ENCODE measurements at regions not wholly inside any gene's neighbourhood (a gene's known extent, or its start where the extent isn't known, plus 50 kb on each side); places are given as distances from the start of the nearest gene placed in this dataset.

DNA sequence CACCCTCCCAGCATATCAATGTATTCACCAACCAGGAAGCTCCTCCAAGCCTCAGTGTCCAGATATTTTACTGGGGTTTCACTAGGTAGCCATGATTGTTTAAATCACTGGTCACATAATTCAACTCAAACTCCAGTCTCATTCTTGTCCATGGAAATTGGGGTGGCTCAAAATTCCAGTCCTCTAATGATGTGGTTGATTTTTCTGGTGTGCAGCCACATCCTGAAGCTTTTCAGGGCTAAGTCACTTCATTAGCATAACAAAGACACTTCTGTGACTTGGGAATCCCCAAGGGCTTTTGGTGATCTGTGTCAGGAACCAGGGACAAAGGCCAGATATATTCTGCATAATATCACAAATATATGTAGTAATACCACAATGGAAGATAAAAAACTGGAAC, 786.9 kb upstream of the IGFBP3 start:
- no peak for DNase-seq

DNA sequence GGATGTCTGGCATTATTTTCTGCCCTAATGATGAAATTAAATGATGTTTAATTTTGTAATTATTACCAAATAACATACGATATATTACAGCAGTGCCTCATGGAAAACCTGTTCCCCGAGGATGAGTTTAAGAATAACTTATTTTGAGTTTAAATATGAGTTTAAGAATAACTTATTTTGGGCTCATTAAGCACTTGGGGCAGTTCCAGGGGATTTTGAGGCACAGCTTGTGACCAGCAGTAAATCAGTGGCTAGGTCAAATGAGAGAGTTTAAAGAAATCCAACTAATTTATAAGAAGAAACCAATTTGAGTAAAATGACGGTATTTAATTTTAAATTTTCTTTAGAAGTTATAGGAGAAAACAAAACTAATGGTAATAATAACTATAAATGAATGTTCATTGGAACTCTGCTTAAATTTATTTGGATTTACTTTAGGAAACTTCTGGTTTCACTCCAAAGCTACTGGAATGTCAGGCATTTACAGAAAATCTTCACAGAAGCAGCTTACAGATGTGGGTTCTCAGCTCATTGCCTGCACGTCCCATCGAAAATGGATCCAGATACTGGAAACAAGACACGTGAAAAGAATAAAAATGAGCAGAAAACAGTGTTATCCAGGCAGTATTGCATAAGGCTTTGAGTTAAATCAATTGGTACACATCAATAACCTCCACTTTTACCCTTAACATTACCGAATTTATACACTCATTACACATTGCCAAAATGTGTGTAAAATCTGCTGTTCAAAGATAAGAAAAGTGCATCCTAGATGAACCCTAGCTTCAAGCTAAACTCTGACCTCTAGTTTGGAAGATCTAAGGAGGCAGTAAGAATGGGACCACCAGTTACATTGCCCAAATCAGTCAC, 784.5 kb upstream of the IGFBP3 start:
- no peak for DNase-seq

DNA sequence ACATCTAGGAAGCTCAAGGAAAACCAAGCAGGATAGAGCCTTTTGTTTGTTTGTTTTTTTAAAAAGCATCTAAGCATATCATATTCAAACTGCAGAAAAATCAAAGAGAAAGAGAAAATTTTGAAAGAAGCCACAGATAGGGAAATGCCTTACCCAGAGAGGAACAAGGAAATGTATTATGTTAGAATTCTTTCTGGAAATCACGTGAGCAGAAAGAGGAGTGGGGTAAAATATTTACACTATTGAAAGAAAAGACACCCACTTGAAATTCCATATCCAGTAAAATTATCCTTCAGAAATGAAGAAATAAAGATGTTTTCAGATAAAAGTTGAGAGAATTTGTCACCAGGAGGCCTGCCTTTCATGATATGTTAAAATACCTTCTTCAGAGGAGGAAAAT, 775.7 kb upstream of the IGFBP3 start:
- DNase-seq: no peak

DNA sequence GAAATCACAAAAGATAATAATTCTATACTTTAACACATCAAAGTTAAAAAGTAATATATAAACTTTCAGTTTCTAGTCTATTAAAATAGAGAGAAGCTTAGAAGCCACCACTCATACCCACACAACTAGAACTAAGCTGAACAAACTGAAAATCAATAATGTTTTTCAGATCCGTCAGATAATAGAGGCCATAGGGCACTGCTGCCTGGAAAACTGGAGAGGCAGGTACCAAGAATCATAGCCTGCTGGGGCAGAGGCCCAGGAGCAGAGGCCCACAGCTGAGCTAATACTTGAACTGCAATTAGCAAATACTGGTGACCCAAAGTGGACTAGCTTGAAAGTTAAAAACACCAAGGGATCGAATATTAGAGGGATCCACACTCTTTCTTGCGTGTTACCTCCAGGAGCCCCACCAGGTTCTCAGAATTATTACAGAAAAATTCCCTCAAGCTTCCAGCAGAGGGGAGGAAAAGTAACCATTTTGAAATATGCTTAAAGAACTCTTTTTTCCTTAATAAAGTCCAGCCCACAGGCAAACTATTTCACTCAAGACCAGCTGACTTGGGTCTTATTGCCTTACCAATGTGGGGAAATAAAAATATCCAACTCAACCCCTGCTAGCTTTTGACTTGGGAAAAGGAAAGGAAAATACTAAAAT, 774.1 kb upstream of the IGFBP3 start:
- DNase-seq: no peak

DNA sequence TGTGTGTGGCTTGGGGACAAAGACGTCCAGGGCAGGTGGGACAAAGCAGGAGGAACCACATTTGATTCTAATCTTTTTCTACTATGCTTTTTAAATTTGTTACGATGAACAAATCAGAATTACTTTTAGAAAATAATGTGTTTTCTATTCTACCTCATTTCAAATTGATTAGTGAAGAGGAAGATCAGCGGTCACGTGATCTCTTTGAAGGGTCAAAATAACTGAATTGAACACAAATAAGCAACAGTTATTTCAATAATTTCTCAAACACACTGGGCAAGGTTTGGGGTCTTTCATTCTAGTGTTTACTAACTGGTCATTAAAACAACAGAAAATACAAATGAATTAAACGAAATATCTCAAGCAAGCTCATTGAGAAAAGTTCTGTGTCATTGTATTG, 773.0 kb upstream of the IGFBP3 start:
- no peak for DNase-seq

DNA sequence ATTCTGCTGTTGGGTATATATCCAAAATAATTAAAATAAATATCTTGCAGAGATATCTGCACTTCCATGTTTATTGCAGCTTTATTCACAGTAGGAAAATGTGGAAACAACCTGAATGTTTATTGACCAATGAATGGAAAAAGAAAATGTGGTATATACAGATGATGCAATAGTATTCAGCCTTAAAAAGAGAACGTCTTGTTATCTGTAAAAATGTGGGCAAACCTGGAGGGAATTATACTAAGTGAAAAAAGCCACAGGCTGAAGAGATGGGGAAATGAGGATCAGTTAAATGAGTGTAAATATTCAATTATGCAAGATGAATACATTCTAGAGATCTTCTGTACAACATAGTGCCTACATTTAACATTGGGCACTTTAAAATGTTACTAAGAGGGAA, 766.1 kb upstream of the IGFBP3 start:
- DNase-seq: no peak

DNA sequence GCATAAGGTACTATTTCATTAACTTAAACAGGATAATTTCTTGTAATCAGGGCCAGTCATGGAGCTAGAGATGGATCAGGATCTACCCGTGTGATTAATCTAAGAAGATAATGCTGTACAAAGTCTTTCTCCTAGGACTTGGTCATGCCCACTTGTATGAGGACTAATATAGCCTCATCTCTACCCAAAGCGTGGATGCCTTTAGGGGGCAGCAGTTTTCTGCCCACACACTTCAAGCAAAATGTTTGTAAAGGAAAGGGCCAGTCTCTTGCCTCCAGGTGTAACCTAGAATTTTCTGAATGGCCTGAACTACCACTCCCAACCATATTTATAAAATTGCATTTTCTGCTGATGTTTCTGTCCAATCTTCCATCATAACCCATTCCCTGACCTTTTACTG, 764.0 kb upstream of the IGFBP3 start:
- DNase-seq: no peak

DNA sequence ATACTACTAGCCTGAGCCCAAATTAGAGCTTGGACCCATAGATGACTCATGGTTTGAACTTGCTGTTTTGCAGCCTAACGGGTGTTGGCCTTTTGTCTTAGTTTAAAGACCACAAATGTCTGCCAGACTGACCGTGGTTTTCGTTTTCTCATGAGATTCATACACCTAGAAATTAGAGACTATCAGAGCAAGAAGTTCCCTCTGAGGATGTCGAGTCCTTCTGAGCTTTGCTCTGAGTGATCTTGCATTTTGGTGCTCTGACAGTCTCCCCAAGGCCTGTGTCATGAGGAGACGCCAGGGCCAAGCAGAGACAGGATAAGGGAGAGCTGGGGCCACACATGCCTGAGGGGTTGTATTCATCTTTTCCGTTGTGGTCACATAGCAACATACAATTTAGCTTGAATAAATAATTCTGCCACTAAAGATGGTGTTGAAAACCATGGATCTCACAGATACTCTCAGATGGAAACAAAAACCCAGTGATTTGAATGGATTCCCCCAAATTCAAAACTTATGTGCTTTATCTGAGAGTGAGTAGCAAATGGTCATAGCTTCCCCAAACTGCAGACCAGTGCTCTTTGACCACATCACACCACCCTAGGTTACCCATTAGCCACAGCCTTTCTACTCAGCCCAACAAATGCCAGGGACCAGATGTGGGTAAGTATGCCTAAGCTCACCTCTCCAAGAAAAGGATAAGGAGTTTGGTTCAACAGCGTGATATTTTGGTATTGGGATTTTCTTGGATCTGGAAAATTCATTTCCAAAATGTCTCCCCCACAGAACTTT, 762.0 kb upstream of the IGFBP3 start:
- no peak for DNase-seq

DNA sequence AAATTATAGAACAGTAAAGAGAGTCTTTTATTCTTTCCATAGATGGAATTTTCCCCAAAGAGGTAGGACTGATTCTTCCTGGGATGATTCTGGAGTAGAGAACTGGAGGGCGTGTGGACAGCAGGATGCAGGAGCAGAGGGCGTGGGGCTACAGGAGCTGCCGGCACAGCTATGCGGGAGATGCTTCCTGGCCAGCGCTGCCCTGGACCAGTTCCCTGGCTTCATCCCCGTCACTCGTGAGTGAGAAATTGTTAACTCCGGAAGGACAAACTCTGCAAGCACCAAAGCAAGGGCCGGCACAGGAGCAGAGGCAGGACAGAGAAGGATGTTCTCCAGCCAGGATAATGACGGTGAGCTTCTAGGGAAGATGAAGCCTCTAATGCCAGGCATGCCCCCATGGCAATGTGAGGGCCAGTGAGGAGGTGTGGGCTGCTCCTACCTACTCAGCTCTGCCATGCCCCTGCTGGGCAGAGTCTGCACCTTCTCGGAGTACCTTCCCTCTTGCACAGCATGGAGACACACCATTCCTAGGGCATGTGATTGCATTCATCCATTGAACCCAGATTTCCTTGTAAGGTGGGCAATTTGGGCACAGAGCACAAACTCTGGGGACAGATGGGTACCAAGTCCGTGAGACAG, 760.9 kb upstream of the IGFBP3 start:
- no peak for DNase-seq

DNA sequence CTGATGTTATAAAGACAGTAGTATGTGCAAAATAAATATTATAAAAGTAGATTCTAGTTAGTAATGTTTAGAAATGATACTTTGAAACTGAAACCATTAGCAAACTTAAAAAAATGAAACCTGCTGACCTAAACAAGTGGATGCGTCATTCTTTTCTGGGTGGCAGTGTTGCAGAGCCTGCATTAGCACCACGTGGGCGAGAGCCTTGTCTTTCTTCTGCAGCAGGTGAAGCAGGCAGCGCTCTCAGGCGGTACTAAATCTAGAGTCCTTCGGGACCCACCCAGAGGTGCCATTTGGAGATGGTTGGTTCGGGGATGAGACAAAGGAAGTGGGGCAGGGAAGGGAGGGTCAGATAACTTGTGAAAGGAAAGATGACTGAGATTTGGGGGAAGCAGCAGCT, 759.1 kb upstream of the IGFBP3 start:
- DNase-seq: no peak

DNA sequence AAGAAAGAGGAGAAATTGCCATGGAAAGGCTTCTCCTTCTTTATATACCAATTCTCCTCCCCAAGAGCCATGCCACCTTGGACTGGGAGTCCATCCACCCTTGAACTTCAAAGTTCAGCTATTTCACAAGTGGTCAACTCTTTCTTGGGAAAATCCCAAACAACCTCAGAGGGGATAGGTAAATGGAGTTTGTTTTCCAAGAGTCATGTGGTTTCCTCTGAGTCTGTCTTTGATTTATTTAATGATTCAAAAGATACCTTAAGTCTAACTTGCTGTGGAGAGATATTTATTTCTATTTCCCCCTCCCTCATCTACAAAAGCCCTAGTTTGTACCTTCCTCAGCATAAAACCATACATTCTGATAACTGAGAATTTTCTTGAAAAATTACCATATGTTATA, 758.6 kb upstream of the IGFBP3 start:
- DNase-seq: no peak

DNA sequence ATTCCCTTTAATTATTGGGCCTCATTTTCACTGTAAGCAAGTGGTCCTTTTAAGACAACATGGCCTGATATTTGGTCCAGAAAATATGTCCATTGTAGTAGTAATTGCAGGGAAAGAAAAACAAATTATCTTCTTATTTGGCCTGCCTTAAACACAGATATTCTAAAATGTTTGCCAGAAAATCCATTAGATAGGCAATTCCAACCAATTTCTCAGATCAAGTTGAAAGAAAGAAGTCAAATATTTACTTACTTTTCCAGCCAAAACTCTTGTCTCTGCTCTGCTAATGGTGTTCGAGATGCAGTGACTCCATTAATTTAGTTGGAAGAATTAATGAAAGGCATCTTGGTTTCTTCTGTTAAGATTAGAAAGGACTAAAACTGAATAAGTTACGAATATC, 757.3 kb upstream of the IGFBP3 start:
- DNase-seq: no peak

DNA sequence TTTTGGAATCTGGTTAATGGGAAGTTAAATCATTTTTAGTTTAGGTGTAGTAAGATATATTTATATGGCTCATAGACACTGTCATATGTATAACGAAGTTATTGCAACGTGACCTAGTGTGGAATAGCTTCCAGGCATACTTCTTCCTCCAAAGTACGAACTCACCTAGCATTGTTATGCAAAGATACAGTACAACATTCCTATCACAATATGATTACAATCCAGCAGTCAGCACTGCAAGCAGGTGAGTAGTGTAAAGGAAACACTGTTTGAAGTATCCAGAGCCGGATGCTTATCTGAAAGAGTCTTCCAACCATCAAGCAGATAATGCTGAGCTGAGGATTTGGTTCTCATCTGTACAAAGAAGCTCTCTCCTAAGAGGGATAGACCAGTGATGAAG, 754.4 kb upstream of the IGFBP3 start:
- no peak for DNase-seq

DNA sequence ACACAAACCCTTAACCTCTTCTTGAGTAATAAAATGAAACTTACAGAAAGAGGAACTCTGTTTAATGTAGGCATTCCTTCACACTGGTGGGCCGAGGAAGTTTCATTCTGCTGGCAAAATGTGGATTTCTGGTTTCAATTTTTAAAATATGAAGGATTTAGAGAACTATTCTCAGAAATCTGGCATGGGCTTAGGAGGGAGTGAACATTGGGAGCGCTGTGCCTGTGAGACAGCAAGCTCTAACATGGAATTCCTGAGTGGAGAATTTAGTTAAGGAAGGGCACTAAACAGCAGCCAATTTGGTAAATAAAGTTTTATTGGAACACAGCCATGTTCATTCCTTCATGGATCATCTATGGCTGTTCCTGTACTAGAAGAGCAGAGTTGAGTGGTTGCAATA, 751.8 kb upstream of the IGFBP3 start:
- DNase-seq: no peak

DNA sequence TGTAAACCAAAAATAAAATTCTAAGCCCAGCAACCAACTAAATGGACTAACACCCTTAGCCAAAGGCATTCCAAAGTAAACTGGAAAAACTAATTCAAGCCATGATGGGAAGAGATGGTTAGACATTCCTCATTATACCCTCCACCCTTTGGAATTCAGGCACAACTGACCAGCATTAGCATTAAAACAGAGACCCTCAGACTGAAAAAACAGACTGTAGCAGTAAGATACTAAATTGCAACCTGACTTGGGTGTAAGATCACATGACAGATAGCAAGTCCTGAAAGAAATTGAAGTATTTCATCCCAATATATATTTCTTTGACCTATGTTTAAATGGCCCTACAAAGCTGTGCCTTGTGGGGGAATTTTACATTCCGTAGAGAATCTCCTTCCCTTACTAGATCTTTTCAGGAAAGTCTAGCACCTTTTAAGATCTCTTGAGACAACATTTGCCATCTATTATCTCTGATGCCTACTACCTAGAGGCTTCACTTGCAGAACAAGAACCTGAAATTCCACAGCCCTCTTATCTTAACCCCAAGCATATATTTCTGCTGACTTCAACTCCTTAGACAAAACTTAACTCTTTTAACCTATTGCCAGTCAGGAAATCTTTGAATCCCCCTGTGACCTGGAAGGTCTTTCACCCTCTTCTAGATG, 750.2 kb upstream of the IGFBP3 start:
- no peak for DNase-seq

DNA sequence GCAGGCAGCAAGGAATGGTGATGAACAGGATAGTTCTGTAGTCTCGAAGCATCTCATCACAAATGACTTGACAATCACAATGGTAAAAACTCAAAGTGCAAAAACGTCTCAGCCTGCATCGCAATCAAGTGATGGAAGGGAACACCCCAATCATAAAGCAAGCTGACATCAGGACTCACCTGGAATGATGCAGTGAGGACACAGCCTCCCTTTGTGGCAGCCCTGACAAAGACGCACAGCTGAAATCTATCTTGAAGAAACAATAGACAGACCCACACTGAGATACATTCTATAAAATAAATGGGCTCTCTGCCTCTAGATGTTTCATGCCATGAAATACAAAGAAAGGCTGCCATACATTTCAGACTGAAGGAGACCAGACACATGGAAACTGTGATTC, 748.0 kb upstream of the IGFBP3 start:
- no peak for DNase-seq

DNA sequence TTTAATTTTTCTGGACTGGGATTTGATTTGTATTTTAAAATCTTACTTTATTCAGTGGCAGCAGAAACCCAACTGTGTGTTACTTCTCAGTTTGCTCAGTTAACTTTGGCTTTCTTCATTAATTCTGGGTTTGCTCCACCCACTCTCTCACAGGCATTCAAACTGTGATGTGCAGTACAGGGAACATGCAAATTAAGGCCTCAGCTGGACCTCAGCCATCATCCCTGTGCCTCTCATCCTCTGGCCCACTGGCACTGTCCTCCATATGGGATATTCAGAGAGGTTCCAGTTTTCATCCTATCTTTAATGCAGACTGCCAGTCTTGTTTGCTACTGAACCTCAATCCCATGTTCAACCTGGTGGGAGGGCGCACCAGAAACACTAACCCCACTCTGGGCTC, 743.4 kb upstream of the IGFBP3 start:
- DNase-seq: no peak

DNA sequence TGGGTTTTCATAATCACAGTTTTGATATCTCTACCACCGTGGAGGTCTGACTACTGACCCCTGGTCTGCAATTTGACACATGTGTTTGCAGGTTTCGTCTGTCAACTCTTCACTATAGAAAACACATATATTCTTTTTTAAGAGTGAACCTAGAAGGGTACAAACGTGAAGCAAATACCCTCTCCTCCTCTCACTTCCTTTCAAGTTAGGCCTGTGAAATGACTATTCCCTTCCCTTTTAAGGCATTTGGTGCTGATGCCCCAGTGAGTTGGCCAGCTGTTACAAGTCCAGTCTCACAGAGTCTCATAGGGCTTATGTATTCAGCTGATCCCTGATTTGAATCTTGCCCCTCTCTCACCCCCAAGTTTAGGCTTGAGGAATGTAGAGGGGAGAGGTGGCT, 742.0 kb upstream of the IGFBP3 start:
- DNase-seq: no peak

DNA sequence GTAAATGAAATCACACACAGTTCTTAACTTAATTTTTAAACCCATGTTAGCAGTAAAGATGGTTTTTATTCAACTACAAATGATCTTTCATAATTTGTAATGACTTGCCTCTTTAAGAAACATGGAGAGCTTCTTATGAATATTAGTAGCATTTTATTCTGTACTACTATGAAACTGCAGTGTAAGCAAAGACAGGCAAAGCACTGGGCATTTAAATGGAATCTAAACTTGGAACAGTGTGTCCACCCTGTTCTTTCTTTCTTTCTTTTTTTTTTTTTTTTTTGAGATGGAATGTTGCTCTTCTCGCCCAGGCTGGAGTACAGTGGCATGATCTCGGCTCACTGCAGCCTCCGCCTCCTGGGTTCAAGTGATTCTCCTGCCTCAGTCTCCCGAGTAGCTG, 740.4 kb upstream of the IGFBP3 start:
- DNase-seq: no peak

DNA sequence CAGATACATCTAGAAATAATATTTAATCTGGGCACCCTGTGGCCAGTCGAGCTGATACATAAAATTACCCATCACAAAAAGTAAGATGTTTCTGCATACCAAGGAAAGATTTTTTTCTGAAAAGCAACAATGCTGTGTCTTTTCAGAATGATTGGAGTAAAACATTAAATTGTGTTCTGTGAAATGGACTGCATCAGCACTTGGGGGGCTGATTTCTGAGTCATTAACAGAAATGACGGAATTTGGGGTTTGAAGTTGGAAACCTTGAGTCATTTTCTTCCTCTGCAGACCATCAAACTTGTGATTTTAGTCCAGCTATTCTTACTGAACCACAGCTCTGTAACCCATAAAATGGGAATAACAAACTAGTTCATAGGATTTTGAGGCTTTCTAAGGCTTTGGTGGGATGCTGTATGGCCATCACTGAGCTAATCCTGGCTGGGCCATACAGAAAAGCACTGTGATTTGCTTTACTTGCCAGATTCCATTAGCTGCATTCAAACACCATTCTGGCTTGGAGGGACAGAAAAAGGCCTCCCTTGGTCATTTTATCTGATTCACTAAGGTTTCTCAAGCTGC, 739.4 kb upstream of the IGFBP3 start:
- DNase-seq: no peak

DNA sequence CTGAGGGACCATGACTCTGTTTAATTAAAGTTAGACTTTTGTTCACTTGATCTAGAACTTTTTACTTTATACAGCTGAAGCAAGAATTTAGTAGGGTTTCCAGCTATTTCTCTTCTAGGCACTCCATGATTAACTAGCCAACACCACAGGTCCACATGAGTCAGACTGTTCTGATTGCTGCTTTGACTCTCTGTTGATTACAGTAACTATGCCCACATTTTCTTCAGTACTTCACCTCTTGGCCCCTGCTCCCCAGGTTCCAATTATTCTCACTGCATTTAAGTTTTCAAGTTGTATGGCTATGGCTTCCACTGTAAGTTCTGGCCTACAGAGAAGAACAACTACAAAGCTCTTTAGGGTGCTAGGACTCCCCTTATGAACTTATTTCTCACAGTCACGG, 737.2 kb upstream of the IGFBP3 start:
- no peak for DNase-seq

Data from islet precursor cell (in vitro differentiated cells).